GM18498 (cell line): ENCODE measurements at regions not wholly inside any gene's neighbourhood (a gene's known extent, or its start where the extent isn't known, plus 50 kb on each side); places are given as distances from the start of the nearest gene placed in this dataset.

Source experiments
- ATAC-seq: cut with Tn5 transposase; IDR thresholded peaks from one replicate; pipeline ENCODE4 v1.9.1; 2021; ENCODE audit warnings: mild to moderate bottlenecking, moderate library complexity; ENCODE audit not compliant: unreplicated experiment

GRCh38 chr7:159269745-159270144, 125.1 kb upstream of the VIPR2 start:
- no peak for ATAC-seq

DNA sequence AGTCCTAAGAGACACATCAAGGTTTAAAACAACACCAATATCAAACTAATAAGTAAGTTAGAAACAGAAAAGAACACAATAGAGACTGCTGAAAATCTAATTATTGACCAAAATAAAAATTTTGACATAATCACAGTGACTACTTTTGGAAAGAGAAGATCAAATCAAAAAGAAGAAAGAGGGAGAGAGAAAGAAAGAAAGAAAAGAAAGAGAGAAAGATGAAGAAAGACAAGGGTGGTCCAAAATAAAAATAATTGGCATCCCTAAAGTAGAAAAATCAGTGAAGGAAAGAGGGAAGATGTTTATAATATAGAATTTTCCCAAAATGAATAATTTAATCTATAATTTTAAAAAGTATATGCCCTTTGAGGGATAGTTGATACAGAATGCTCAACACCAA, 118.8 kb upstream of the VIPR2 start:
- no peak for ATAC-seq

DNA sequence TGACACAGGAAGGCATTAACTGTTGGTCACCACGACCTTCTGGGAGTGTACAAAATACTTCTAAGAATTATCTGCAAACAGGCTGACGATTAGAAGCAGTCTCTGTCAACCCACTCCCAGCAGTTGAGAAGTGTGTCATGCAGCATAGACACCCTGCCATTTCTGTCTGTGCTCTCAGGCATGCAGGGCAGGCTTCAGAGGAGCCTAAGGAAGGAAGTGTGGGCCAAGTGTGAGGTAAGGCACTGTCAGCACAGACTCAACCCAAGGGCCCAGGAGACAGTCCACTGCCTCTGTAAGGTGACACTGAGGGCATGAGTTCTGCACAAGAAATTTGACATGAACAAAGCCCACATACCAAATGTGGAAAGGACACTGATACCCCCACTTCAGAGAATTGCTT, 109.0 kb upstream of the VIPR2 start:
- no peak for ATAC-seq

GRCh38 chr7:159250471-159250870, 105.8 kb upstream of the VIPR2 start:
- no peak for ATAC-seq

DNA sequence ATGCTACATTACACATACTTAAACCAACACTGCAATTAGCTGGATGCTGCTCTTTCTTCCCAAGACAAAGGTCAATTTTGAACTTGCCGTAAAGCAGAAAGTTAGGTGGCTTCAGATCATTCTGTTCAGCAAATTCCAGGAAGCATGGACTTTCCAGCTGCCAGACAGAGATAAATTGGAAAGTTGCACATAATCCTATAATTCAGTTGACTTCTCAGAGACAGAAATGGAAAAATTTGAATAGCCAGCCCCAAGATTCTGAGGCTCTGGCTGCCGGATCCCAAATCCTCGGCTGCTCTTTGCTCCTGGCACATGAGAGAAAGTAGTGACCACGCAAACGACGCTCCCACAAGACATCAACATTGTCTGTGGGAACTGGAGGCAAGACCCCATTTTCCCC, 105.0 kb upstream of the VIPR2 start:
- ATAC-seq = no peak

DNA sequence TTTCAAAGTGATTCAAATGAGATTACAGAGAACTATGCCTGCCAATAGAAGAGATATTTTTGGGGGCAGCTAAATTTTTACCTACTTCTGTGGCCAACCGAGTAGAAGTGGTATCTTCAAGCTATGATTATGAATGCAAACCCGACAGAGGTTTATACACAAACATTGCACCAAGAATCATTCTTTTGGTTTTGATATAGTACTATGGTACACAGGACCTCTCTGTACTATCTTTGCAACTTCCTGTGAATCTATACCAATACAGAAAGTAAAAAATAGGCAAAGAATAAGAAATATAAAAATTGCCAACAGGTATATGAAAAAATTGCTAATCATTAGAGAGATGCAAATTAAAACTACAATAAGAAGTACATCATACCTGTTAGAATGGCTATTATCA, 103.2 kb upstream of the VIPR2 start:
- ATAC-seq = no peak

GRCh38 chr7:159246702-159247480, 102.2 kb upstream of the VIPR2 start:
- no peak for ATAC-seq

DNA sequence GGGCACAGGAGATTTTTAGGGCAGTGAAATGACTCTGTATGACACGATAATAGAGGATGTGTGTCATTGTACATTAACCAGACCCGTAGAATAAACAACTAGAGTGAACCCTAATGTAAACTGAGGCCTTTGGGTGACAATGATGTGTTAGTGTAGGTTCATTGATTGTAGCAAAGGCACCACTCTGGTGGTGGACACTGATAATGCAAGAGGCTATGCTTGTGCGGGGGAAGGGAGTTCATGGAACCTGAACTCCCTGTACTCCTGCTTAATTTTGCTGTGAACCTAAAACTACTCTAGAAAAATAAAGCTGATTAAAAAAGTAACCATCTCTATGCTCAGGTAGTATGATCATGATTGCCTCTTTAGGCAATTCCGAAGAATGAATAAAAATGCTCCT, 96.3 kb upstream of the VIPR2 start:
- ATAC-seq = no peak

GRCh38 chr7:159239028-159239427, 94.4 kb upstream of the VIPR2 start:
- ATAC-seq = no peak

- no peak for ATAC-seq
Observed at GRCh38 chr7:159238541-159238940, 93.9 kb upstream of the VIPR2 start.

- no peak for ATAC-seq
Observed at GRCh38 chr7:159237022-159237653, 92.5 kb upstream of the VIPR2 start.

DNA sequence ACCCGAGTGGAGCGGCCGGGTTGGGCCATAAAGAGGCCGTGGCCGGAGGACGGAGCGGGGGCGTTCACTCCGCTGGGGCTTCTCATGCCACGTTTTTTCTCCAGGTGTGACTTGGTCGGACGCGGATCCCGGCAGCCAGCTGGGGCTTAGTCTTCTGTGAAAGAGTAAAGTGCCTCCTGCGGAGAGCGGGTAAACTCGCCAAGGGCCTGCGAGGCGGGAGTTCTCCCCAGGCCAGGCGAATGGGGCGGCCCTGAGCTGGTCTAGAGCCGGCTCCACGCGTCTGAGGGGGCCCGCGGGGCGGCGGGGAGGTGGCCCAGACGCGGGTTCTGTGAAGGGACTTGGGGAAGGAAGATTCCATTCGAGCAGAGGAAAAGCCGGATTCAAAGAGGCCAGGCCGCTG, 86.3 kb upstream of the VIPR2 start:
- ATAC-seq = no peak

DNA sequence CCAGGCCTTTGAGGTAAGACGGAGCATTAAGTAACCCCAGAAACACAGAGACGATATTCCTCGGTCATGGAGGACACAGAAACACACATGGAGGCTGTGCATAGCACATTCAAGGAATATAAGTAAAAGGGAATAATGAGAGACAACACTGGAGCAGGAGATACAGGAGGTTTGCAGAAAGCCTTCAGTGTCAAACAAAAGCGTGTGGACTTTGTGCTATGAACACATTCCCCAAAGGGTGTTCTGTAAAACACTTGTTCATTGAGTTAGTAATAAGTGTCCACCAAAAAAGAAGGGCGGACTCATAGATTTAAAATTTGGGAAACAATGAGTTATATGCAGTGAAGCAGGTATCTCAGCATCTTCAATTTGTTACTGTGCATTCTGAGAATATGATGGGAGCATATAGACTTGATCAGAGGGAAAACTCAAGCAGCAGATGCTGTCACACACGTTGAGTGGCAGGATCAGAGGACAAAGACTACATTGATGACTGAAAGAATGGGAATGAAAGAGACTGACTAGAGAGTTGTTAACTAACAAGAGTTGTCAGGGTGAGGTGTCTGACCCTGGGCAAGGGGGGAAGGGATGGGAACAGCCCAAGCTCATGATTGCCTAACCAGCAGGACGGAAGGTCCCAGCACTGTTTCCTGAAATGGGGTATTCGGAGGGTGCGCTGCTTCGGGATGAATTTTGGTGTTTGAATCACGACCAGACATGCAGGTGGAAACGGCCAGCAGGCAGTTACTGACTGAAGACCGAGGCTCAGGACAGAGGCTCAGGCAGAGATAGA, 85.2 kb upstream of the VIPR2 start:
- ATAC-seq = no peak

DNA sequence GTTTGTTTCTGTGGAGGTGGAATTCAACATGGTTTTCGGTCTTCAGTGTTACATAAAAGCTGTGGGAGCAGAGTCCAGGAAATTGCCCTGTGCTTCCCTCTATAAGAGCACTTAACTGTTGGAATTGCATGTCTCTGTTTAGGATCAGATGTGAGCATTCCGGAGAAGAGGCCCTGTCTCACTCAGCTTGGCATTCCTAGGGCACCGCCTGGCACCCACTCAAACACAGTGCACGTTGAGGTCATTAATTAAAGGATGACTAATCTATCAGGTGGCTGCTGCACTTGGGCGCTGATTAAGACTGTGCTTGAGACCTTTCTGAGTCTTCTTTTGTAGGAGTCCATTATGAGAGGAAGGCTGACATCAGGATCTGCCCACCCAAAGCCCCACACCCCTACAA, 82.8 kb upstream of the VIPR2 start:
- ATAC-seq = no peak

GRCh38 chr7:159226011-159226702, 81.5 kb upstream of the VIPR2 start:
- no peak for ATAC-seq

GRCh38 chr7:159218607-159219006, 73.9 kb upstream of the VIPR2 start:
- ATAC-seq = no peak

GRCh38 chr7:159218170-159218569, 73.5 kb upstream of the VIPR2 start:
- no peak for ATAC-seq

DNA sequence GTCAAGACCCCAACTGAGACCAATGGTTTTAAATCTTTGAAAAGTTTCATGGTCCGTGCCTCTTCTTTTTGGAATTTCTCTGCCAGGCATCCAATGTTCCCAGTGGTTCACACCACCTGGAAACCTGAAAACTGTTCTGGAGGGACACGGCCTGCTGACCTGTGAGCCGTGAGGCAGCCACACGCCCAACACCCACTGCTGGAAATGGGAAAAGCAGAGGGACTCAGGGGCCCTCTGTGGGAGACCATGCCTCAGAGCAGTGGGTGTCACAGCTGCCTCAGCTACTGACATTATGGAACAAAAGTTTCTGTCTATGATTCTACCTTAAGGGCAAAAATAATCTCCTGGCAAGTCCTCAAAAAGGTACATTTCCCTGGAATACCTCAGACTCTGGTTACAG, 70.4 kb upstream of the VIPR2 start:
- no peak for ATAC-seq

DNA sequence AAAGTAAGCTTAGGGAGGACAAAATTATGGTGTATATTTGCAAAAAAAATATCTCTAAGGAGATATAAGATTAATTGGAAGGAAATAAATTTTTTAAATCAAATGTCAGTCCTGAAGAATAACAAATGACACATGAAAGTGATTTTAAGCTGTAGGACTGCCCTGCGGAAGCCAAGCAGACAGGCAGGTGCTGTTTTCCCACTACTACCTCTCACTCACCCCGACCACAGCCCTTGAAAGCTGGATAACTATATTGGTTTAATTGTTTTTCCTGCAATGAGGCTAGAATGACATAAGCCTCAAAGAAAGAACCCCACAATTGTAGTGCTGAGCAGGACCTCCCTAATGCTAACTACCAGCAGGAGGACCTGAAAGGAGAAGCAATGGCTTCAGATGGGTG, 68.6 kb upstream of the VIPR2 start:
- ATAC-seq = no peak

DNA sequence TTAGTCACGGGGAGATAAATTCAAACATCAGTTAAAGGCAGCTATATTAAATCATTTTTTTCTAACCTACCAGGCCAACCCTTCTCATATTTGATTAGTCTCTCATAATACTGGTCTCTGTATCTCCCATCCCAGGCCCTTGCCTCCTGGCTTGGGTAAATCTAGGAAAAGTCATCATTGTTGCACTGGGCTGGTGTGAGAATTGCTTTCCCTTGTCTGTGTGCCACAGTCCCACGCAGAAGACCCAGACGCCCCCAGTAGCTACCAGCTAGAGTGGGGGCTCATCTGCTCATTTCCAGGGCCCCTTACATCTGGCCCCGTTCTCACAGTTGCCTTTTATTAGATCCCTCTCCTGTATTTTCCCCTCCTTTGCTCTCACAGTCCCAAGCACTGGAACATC, 67.6 kb upstream of the VIPR2 start:
- no peak for ATAC-seq

GRCh38 chr7:159211540-159212182, 67.0 kb upstream of the VIPR2 start:
- no peak for ATAC-seq
